GM18499 (cell line): ENCODE measurements at regions not wholly inside any gene's neighbourhood (a gene's known extent, or its start where the extent isn't known, plus 50 kb on each side); places are given as distances from the start of the nearest gene placed in this dataset.
A peak's percentile ranks its signal among the peaks of the same experiment; 100 is the strongest.
"Not testable (repeated sequence)": the region's sequence is repeated elsewhere in the genome, so short reads cannot be mapped to it uniquely, and the experiment has no call there.

Experiments used
- ATAC-seq: cut with Tn5 transposase; IDR thresholded peaks from one replicate; pipeline ENCODE4 v1.9.1; 2021; ENCODE audit warnings: moderate number of reproducible peaks; ENCODE audit not compliant: insufficient read depth, unreplicated experiment

GRCh38 chr6:11852061-11852651 lies 73.6 kb upstream of the ADTRP start:
- no peak for ATAC-seq

DNA sequence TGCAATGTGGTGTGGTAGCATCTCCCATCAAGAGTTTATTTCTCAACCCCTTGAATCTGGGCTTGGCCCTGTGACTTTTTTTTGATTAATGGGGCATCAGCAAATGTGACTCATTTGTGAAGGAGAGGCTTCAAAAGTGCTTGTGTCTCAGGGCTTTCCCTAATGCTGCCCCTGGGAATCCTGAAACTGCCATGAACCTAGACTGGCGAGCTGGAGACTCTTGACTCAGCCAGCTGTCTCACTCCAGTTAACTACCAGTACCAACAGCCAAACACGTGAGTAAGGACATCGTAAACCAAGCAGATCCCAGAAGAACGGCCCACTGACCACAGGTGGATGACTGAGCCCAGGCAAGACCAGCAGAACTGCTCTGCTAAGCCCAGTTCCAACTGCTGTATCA lies 72.8 kb upstream of the ADTRP start:
- no peak for ATAC-seq

- no peak for ATAC-seq
These were observed 70.5 kb upstream of the ADTRP start for GRCh38 chr6:11848852-11849731.

DNA sequence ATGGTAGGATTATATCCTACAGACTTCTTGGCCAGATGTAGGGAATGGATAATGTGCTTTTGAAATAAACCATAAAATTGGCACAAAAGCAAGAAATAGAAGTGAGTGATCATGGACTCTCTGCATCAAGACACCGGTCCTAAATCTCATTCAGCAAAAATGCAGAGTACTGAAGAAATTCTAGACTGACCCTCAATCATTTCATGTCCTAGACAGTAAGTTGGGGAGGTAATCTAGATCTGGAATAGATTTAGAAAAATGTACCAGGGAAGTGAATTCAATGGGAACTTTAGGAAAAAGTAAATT lies 69.7 kb upstream of the ADTRP start:
- no peak for ATAC-seq

DNA sequence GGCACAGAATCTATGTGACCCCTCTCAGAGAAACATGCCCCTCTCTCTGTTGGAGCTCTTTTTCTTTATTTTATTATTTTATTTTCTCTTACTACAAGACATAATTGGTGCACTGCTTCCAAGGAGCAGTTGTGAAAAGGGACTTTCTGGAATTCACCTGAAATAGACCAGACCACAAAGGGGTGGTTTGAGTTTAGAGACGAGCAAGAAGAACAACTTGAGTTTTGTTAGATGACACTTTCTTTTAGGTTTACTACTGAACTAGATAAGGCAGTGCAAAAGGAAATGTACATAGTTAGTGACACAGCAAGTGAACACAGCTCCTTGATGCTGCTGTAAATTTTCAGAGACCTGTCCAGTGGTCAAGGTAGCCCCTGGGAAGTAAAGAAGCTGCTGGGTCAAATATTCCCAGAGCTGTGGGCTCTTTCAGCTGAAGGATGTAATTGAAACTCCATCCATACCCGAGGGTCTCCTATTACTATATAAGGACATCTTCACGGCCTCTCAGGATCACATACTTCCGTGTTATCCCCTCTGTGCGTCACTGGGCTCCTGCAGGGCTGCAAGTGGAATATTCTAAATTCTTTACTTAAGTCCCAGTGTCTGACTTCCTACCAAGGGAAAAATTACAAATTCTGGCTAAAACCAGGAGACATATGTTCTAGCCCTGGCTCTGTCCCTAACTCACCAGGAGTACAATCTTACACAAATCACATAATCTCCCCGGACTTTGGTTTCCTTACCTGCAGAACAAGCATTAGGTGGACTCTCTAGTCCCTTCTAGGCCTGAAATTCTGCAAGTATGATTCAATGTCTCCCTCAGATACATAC lies 69.1 kb upstream of the ADTRP start:
- ATAC-seq: no peak

DNA sequence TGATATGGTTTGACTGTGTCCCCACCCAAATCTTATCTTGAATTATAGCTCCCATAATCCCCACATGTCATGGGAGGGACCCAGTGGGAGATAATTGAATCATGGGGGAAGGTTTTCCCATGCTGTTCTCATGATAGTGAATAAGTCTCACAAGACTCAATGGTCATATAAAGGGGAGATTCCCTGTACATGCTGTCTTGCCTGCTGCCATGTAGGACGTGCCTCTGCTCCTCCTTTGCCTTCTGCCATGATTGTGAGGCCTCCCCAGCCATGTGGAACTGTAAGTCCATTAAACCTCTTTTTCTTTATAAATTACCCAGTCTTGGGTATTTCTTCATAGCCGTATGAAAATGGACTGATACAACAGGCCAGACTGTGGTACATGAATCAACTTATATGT lies 68.5 kb upstream of the ADTRP start:
- ATAC-seq: not testable (repeated sequence)

- no peak for ATAC-seq
These were observed 67.3 kb upstream of the ADTRP start for GRCh38 chr6:11845664-11846577.

GRCh38 chr6:11842795-11843194 lies 64.2 kb upstream of the ADTRP start:
- ATAC-seq: not testable (repeated sequence)

DNA sequence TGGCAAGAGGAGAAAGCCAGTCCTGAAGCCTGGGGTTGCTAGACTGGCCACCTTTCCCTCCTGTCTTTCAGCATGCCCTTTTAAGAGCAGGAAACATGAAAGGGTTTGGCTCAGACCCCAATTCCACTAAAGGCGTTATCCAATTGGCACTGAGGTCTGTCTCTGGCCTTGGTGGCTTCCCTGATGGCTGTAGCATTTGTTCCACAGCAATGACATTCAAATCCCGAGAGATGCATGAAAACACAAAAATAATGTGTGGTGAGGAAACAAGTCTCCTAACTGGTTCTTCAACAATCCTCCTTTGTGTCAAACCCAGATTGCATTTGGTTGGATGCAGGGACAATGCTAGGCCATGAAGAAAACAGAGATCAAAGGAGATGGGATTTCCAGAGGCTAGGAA lies 56.5 kb upstream of the ADTRP start:
- ATAC-seq: no peak

DNA sequence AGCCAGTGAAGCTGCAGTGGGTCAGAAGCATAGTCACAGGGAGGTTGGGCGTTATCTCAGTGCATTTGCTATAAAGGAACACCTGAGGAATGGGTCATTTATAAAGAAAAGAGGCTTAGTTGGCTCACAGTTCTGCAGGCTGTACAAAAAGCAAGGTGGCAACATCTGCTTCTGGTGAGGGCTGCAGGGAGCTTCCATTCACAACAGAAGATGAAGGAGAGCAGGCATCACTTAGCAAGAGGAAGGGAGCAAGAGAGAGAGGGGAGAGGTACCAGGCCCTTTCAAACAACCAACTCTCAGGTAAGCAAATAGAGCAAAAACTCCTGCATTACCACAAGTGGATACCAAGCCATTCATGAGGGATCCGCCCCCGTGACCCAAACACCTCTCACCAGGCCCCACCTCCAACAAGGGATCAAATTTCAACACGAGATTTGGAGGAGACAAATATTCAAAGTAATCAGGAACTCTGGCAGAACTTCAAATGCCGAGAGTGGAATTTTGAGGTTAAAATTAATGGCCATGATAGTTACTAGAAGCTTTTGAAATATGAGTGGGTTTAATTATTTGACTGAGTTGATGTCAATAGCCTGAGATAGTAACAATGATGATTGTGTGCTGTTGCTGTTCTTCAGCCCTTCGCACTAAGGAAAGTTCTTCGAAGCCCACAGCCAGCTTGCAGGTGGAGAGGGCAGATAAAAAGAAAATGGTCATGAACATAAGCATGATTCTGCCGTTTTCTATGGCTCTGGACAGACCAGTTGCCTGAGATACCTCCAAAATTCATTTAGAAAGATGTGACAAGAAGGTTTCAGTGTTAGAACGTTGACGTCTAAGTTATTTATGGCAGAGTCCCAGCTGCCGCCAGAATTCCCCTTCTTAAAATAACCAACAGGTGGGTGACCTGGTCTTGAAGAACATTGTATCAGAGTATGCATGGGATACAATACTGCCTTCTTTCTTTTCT lies 55.3 kb upstream of the ADTRP start:
- peak; percentile 74 for ATAC-seq

DNA sequence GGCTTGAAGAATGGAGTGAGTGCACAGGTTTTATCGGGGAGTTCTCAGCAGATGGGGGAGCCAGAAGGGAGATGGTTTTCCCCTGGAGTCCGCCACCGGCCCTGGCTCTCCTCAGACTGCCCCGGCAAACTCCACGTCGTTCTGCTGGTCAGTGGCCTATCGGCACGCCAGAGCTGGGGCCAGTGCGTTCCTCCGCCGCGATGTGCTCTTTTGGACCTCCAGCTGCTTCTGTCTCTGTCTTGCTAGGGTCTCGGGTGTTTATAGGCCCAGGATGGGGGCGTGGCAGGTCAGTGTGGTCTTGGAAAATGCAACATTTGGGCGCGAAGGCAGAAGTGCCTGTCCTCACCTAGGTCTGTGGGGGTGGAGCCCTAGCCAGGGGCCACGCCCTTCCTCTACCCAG lies 53.0 kb upstream of the ADTRP start:
- ATAC-seq: no peak

- no peak for ATAC-seq
These were observed 51.9 kb upstream of the ADTRP start for GRCh38 chr6:11830520-11830919.

- no peak for ATAC-seq
These were observed 51.5 kb upstream of the ADTRP start for GRCh38 chr6:11830105-11830504.

- ATAC-seq: no peak
These were observed 49.8 kb upstream of the ADTRP start for GRCh38 chr6:11828262-11828870.
